Right hindlimb (tissue), 1 donor: ENCODE measurements at regions not wholly inside any gene's neighbourhood (a gene's known extent, or its start where the extent isn't known, plus 50 kb on each side); places are given as distances from the start of the nearest gene placed in this dataset.
A peak's percentile ranks its signal among the peaks of the same experiment; 100 is the strongest.

Source experiments
- DNase-seq: peaks from one replicate; pipeline ENCODE4 v3.0.0-alpha.2; 2018

DNA sequence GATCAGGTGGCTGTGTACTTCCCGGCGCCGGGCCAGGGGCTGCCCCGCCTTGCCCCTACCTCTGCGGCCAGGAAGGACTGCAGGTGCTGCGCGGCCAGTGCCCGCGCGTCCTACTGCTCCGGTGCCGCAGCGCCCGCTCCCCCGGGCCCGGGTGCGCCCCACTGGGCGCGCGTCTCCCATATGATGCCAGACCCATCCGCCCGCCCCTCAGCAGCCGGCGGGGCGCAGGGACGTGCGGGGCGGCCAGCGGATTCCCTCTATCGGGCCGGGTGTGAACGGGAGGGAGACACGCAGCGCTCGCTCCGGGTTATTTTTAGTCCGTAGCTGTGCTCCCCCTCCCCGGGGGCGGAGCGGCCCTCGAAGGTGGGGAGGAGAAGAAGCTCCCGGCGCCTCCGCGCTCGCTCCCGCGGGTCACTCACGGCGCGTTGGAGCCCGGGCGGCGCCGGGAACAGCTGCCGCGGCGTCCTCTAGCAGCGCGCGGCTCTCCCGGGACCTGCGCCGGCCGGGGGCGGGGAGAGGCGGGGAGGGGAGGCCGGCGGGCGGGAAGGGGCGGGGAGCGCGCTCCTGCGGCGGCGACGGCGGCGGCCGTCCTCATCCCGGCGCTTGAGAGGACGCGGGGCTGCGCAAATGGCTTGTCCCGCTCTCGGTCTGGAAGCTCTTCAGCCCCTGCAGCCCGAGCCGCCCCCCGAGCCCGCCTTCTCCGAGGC lies 103.6 kb downstream of the UCHL1 start:
- DNase-seq, result peak; percentile 89

DNA sequence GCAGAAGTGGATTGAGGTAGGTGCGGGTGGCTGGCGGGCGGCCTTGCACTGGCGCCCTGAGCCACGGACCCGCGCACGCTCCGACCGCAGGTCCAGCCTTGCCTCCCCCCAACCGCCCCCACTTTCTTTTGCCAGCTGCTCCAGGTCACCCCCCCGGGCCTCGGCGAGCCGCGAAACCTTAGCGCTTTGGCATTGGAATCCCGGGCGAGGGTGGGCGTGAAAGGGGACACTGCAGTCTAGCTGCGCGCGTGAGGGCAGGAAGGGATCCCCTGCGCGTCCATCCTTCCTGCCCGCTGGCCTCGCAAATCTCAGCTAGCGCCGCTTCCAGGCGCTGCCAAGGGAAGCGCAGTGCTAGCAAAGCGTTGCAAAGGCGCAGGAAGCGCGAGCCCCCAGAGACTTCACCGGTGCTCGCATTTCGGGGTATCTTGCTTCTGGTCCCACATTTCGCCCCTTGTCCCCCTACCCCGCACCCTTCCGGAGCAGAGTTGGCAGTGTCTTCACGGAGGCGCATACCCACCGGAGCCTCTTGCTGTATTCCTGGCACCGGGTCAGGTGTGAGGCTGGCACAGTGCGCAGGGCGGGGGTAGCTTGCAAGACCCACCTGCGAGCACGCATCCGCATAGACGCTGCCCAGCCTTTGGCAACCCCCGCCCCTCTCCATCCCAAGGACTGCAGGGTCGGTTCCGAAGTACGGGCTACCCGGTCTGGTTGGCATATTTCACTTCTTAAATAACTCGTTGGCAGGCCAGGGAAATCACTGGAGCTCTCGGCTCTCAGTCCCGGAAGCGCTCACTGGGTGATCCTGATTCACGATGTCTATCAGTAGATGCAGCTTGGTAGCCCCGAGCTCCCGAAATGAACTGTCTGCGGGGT lies 104.4 kb downstream of the UCHL1 start:
- peak; percentile 68 for DNase-seq

DNA sequence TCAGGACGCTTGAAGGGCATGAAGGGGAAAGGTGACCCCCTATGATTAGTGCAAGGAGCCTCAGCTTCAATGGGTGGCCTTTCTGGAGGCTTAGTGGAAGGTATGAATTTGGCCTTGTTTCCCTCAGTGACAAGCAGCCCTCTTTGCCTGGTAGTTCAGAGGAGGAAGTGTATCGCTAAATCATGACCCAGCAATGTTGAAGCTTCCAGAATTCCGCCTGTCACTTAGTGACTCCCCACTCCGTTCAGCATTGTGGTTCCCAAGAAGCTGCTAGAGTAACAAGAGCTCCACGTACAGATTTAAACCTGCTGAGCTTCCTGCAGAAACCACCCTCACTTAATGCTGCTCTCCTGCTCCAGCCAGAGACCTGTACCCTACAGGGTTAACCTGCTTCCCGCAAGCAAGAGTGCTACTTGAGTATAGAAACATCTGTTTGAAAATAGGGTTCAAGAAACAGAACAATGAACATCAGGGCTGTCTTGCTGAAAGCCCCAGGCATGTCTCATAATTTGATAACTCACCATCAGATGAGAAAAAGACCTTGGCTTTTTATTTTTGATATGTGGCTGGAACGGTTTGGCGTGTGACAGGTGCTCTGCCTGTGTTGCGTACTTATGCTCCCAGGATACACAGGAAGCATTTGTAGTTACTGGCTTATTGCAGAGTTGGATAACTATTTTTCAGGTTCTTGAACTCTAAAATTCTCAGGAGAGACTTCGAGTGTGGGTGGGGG lies 105.2 kb downstream of the UCHL1 start:
- DNase-seq, result no peak

DNA sequence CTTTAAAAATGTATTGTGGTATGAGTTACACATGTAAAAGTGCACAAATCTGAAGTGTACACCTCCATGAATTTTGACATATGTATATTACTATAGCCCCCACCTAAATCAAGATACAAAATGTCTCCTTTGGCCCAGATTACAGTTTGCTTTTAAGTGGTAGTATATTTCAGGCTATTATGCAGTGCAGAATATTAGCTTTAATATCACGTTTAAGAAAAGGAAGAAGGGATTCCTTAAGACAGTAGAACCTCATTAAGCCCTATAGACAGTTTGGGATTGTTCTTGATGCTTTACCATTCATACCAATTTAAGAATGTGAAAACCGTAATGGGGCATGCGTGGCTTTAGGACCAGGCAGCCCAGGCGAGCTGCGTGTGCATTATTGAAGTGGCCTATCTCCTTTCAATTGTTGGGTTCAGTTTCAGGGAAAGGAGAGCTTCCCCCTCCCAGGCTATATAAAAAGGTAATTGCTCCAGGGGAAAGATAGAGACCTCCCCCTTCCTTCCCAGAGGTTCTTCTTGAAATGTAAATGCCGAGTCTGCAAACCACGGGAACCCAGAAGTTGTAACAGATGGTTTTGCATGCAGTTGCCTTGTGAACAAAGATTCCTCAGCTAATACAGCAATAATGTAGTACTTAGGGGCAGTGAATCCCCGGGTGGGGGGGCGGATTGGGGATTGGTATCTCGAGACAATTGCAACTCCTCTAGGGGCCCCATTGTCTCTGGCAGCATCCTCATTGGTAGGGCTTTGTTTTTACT lies 106.1 kb downstream of the UCHL1 start:
- no peak for DNase-seq

DNA sequence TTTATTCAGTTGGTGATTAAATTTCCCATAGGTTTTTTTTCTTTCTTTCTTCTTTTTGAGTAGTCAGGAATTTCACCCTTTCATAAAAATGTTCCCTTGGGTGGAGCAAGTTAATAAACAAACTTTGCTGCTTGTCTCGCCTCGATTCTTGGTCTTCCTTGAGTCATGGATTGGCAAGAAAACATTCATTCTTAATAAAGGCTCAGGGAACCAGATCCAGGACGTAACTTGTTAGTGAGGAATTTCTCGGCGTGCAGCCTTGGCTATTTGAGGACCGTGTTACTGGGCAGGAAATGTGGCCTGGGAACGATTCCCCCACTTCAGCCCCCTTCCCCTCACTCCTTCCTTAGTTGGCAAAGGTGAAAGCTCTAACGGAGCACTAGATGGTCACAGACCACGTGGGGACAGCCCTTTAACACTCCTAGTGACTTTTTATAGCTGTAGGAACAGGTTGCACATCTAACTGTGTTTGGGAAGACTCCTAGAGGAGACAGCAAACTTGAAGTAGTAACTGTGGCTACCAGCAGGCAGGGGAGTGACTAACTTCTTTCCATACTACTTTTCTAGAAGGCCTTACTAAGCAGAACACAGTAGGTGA lies 106.8 kb downstream of the UCHL1 start:
- peak; percentile 71 for DNase-seq

DNA sequence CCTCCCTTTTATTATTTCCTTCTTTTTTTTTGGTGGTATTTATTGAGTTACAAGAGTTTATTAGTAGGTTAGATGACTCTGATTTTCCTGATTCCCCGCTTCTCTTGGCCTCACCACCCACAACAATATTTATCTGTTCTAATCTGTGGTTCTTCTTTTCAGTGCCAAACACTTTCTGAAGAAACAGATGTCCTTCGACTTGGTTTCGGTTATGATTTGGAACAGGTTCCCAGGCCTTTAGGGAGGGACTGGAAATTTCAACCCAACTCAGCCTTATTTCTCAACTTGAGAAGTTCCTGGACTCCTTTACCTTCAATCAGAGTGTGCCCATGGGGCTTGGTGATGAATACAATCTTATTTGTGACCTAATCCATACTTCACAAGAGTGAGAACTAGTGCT lies 108.1 kb downstream of the UCHL1 start:
- no peak for DNase-seq

DNA sequence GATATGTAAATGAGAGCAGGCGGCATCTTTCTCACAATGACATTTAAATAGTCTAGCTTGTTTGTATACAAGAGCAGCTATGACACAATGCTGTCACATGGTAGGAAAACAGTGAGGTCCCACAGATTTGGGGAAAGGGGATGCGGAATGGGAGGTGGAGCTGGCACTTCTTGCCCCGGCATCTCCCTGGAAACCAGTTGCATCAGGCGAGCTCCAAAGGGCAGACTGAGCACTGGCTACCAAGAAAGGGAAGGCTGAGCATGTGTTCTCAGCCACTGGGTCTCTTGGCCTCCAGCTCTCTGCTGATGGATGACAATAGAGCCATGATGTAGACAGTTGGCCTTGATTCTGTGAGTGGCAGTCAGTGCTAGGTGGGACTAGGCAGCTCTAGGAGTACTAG lies 109.0 kb downstream of the UCHL1 start:
- no peak for DNase-seq

DNA sequence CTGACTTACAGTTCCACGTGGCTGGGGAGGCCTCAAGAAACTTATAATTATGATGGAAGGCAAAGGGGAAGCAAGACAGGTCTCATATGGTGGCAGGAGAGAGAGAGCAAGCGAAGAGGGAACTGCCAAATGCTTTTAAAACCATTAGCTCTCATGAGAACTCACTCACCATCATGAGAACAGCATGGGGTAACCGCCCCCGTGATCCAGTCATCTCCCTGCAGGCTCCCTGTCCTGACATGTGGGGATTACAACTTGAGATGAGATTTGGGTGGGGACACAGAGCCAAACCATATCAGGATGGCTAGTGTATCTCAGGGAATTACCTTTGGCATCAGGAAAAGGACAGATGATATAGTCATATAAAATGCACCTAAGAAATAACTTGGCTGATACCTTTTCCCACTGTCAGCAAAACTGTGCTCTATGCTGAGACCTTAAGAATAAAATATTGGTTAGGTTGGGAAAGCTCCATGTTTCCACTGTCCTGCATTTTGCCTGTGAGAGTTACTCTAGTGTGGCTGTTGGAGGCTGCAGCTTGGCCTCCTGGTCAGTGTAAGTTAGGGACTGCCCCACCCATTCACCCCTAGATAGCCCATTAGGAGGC lies 110.3 kb downstream of the UCHL1 start:
- no peak for DNase-seq

DNA sequence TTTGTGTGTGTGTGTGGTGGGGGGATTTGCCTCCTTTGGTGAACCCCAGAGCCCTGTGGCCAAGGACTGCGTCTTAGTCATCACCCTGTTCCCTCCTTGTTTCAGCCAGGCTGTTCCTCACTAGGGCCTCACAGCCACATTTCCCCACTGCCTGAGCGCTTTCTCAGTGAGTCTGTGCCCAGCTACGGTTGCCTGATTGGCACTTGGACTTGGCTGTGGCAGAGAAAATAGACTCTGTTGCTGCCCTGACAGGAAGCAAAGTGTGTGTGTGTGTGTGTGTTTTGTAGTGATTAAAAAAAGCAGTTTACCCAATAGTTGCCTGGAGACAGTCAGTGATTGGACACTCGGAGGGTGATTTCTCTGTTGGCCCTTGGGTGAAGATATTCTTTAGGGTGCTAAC lies 113.0 kb downstream of the UCHL1 start:
- no peak for DNase-seq

DNA sequence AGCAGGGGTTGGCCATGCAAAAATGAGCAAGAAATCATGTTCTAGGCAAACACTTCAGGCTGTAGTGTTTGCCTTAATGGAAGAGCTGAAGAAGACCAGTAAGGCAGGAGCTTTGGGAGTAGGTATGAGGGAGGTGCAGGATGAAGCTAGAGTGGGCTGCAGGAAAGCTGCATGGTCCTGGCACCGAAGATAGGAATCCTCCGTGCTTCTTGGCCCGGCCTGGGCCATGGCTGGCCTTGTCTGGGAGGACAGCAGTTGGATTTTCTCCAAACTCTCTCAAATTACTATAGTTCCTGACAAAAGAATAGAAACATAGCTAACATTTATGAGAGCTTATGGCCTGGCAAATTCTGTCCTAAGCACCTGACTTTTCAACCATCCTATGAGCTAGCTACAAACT lies 116.5 kb downstream of the UCHL1 start:
- no peak for DNase-seq

DNA sequence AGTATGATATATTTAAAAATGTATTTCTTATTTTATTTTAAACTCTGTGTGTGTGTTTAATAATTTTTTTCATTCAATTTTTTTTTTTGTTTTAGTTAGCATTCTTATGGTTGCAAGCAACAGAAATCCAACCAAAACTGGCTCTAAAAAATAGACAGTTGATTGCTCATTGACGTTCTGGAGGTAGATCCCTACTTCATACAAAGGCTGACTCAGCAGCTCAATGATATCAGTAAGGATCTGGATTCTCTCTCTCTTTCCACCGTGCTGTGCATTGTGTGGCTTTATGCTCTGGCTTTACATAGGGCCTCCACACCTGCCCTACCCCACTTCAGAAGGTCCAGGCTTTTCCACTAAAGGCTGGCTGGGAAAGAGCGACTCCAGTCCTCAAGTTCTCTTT lies 117.8 kb downstream of the UCHL1 start:
- no peak for DNase-seq

DNA sequence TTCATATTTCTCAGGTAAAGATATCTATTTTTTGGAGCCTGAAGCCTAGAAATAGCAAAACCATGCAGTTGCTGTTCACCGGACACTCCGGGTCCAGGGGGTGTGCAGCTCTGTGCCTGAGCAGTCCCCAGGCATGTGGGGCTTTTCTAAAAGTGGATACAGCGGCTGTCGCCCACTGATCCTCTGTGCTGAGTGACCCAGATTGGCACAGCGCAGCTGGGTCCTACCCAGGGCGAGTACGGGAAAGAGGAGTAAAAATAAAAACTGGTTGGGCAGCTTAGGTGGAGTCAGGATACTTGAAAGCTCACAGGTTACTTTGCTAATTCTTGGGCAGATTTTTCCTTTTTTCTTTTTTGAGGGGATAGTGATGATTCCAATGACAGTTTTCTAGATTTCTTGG lies 118.8 kb downstream of the UCHL1 start:
- DNase-seq, result no peak

DNA sequence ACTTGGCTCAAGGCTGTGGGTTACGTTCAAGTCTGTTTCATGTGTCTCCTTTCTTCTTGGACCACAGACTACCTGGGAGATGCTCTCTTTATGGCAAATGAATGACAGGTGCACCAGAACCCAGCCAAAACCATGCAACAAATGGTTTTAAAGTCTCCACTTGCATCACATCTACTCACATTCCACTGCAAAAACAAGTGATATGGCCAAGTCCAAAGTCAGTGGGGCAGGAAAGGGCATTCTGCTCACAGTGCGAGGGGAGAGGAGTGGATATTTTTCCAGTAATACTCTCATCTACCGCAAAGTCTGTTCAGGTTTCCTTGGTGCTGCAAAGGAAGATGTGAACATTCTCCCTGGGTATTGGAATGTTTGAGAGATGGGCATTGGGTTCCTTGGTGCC lies 120.5 kb downstream of the UCHL1 start:
- DNase-seq, result no peak

DNA sequence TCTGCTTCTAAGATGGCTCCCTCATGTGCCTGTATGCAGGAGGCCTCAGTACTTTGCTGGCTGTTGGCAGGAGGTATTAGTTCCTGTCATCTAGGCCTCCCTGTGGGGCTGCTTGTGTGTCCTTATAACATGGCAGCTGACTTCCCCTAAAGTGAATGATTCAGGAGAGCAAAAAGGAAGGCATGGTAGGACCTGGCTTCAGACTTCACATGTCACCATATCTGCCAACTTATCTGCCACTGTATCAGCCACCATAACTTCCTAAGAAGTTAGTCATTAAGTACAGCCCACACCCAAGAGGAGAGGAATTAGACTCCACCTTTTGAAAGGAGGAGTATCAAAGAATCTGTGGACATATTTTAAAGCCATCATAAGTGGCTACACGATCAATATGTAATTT lies 122.5 kb downstream of the UCHL1 start:
- DNase-seq, result no peak

DNA sequence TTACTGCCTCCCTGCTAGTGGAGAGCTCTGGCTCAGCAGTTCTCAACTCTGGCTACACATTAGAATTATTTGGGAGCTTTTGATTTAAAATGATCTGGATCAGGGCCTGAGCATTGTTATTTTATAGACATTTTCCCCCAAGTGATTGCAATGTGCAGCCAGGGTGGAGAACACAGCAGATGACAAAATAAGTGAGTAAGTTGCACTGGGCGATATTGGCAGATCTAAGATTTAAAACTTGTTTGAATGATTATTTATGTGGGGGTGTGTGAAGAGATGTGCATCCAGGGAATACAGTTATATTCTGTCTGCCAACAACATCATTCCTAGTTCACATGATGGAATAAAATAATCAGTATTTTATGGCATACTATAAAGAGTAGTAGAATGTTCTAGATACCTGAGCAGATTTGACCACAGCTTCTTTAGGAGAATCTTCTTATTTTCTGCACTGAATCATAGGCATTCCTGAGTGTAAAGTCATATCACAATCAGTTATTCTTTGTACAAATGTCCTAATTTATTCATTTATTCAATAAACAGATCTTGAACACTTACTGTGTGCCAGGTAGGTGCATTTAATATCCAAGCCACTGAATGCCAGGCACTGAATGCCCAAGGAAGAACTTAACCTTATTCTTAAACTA lies 123.9 kb downstream of the UCHL1 start:
- no peak for DNase-seq

DNA sequence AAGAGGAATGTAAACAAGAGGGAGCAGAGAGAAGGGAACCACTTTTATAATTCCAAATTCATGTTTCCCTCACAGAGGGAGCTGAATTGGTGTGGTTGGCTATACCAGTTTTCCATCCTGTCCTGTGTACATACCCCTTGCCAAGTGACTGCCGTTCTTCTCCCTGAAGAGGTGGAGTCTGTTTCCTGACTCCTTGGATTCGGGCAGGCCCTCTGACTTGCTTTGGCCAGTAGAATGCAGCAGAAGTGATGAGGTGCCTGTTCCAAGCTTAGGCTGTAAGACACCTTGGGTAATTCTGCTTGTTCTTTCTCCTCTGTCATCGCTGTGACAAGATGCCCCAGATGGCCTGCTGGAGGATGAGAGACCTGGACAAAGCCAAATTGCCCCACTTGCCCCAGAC lies 124.7 kb downstream of the UCHL1 start:
- DNase-seq, result no peak

DNA sequence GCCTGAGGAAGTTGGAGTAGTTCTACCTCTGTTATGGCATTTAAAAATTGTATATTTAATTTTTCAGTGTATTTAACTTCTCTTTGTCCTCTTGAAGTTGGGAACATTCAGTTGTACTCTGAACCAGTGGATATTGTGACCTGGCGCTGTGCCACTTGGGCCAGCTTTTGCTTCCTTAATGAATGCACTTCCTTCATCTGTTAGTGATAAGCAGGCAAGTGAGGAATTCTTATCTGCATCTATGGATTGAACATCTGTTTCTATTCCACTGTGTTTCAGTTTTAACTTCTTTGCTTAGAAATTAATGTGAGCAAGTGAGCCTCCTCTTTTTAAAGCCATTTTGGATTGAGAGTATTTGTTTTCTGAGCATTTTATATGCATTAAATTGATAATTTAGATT lies 128.3 kb downstream of the UCHL1 start:
- peak; percentile 51 for DNase-seq

DNA sequence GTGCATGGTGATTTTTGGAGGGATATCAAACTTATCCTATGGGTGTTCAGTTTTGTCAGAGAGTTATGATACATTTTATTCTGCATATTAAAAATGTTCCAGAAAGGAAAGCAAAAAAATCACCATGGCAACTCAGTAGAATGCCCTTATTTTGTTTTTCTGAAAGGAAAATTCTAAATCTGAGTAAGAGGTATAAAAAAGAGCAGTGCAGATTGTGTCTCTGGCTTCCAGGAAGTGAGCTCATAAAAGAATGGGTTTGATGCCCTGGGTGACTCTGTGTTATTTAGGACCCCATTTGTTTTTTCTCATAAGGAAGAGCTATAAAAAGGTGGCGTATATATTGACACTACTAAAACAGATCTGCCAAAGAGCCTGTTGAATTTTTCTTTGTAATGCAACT lies 128.8 kb downstream of the UCHL1 start:
- no peak for DNase-seq

DNA sequence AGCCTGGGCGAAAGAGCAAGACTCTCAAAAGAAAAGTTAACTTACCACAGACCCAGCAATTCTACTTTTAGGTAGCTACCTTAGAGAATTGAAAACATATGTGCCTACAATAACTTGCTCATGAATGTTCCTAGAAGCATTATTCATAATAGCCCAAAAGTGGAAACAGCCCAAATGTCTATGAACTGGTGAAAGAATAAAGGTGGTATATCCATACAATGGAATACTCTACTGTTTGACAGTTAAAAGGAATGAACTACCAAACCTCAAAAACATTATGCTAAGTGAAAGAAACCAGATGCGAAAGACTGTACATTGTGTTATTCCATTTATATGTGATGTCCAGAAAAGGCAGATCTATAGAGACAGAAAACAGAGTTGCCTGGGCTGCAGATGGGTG lies 131.4 kb downstream of the UCHL1 start:
- DNase-seq, result no peak

DNA sequence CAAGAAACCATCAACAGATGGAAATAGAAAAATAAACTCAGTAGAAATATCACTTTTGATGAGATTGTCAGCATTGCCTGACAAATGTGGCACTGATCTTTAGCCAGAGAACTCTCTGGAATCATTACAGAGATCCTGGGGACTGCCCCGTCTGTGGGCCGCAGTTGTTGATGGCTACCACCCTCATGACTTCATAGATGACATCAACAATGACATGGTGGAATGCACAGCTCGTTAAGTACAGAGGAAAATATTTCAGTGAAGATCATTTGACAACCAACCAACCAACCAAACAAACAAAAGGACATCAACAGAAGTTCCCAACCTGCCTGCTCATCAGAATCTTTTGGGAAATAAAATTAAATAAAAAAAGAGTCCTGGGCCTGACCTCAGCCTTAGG lies 132.6 kb downstream of the UCHL1 start:
- DNase-seq, result no peak

DNA sequence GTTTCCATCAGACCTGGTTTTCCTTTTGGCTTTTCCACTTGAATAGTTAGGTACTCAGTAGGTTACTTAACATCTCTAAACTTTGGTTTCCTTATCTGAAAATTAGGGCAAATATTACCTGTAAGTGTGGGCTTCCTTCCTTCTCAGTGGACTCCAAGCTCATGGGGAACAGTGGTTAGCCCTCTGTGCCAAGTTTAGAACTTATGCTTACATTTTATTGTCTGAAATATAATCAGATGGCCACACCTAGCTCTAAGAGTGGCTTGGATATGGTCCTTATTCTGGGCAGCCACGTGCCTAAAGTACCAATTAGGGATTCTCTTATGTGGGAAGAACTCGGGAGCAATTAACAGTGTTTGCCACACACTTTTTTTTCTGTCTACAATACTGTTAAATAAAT lies 133.9 kb downstream of the UCHL1 start:
- no peak for DNase-seq

DNA sequence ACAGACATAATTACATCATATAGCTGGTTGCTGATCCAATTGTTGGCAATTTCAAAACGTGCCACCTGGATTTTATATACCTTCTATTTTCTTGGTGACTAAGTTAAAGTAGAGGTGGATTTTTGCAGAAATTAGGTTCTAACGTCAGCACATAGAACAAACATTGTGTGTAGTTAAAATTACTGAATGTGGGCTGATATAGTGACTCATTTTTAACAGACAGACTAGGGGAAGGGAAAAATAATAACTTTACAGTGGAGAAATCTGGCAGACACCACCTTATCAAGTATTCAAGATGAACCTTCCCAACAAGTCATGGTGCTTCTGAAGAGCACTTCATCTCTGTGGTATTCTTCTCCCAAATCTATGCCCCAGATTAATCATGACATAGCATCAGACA lies 134.5 kb downstream of the UCHL1 start:
- DNase-seq, result no peak
